Activated naive CD4-positive, alpha-beta T cell treated with anti-CD3 and anti-CD28 coated beads, Interleukin-2, amount 10 ng/mL, durations not matched to agents 7 days and 5 days (primary cell): ENCODE measurements at regions not wholly inside any gene's neighbourhood (a gene's known extent, or its start where the extent isn't known, plus 50 kb on each side); places are given as distances from the start of the nearest gene placed in this dataset.
"Not testable (repeated sequence)": the region's sequence is repeated elsewhere in the genome, so short reads cannot be mapped to it uniquely, and the experiment has no call there.

Experiments
- CTCF ChIA-PET: fragments of 350-600 bp; sonication (Branson Sonifier 250); formaldehyde crosslinking; loops from one replicate; lab custom pipeline; 2021; ENCODE audit warnings: antibody characterized with exemption; lab: Charles Lee
- DNase-seq: peaks from one replicate; pipeline ENCODE4 v3.0.0-alpha.2; 2020
- H3K27ac Mint-ChIP-seq: one replicate; pipeline ENCODE4 v1.8.0; 2021; ENCODE audit warnings: mild to moderate bottlenecking, moderate library complexity, mixed read lengths
- H3K27me3 Mint-ChIP-seq: one replicate; pipeline ENCODE4 v1.8.0; 2021; ENCODE audit warnings: mild to moderate bottlenecking, mixed read lengths
- H3K36me3 Mint-ChIP-seq: one replicate; pipeline ENCODE4 v1.8.0; 2021; ENCODE audit warnings: mixed read lengths
- H3K4me1 Mint-ChIP-seq: one replicate; pipeline ENCODE4 v1.8.0; 2021; ENCODE audit warnings: mixed read lengths
- H3K4me3 Mint-ChIP-seq: one replicate; pipeline ENCODE4 v1.8.0; 2021; ENCODE audit warnings: mild to moderate bottlenecking, moderate library complexity, mixed read lengths
- H3K9me3 Mint-ChIP-seq: one replicate; pipeline ENCODE4 v1.8.0; 2021; ENCODE audit warnings: mixed read lengths

- Mint-ChIP-seq H3K9me3 (no peaks in the 10 kb centered on the region), H3K4me1 (no peaks in the 10 kb centered on the region), H3K27me3 (no peaks in the 10 kb centered on the region), H3K36me3 (no peaks in the 10 kb centered on the region), H3K4me3 (no peak overlapping the region), H3K27ac (no peak overlapping the region)
- no peak for DNase-seq
- CTCF ChIA-PET = no interaction called here
Measured at GRCh38 chr5:67644221-67644920, 447.8 kb upstream of the CD180 start.

- no peak overlapping the region for H3K4me3 Mint-ChIP-seq
- H3K27me3 Mint-ChIP-seq = no peaks in the 10 kb centered on the region
- CTCF ChIA-PET = no interaction called here
- H3K36me3 Mint-ChIP-seq = no peaks in the 10 kb centered on the region
- no peaks in the 10 kb centered on the region for H3K4me1 Mint-ChIP-seq
- no peak overlapping the region for H3K27ac Mint-ChIP-seq
- H3K9me3 Mint-ChIP-seq = no peaks in the 10 kb centered on the region
- no peak for DNase-seq
Measured at GRCh38 chr5:67643536-67643935, 446.9 kb upstream of the CD180 start.

- no peaks in the 10 kb centered on the region for H3K36me3 Mint-ChIP-seq
- H3K27me3 Mint-ChIP-seq = peaks cover 6% of the 10 kb centered on the region
- H3K4me1 Mint-ChIP-seq = no peaks in the 10 kb centered on the region
- H3K4me3 Mint-ChIP-seq = no peak overlapping the region
- CTCF ChIA-PET = no interaction called here
- H3K27ac Mint-ChIP-seq = no peak overlapping the region
- no peak for DNase-seq
- H3K9me3 Mint-ChIP-seq = no peaks in the 10 kb centered on the region
Measured at GRCh38 chr5:67639976-67640375, 443.4 kb upstream of the CD180 start.

- Mint-ChIP-seq H3K27ac (no peak overlapping the region), H3K27me3 (peaks cover 6% of the 10 kb centered on the region), H3K4me3 (no peak overlapping the region), H3K4me1 (no peaks in the 10 kb centered on the region), H3K9me3 (no peaks in the 10 kb centered on the region), H3K36me3 (no peaks in the 10 kb centered on the region)
- CTCF ChIA-PET = no interaction called here
- DNase-seq = no peak
Measured at GRCh38 chr5:67639313-67639712, 442.7 kb upstream of the CD180 start.

- CTCF ChIA-PET = no interaction called here
- no peaks in the 10 kb centered on the region for H3K9me3 Mint-ChIP-seq
- H3K4me1 Mint-ChIP-seq = no peaks in the 10 kb centered on the region
- DNase-seq = no peak
- H3K27ac Mint-ChIP-seq = no peak overlapping the region
- H3K36me3 Mint-ChIP-seq = no peaks in the 10 kb centered on the region
- H3K4me3 Mint-ChIP-seq = no peak overlapping the region
- H3K27me3 Mint-ChIP-seq = peaks cover 6% of the 10 kb centered on the region
Measured at GRCh38 chr5:67636850-67637524, 440.4 kb upstream of the CD180 start.

GRCh38 chr5:67636091-67636490, 439.5 kb upstream of the CD180 start:
- CTCF ChIA-PET = no interaction called here
- Mint-ChIP-seq H3K36me3 (no peaks in the 10 kb centered on the region), H3K27me3 (peaks cover 6% of the 10 kb centered on the region), H3K9me3 (no peaks in the 10 kb centered on the region), H3K4me3 (no peak overlapping the region), H3K4me1 (no peaks in the 10 kb centered on the region), H3K27ac (no peak overlapping the region)
- DNase-seq = no peak

- H3K4me1 Mint-ChIP-seq, H3K4me3 Mint-ChIP-seq, DNase-seq, H3K9me3 Mint-ChIP-seq, H3K27me3 Mint-ChIP-seq, H3K36me3 Mint-ChIP-seq, CTCF ChIA-PET, H3K27ac Mint-ChIP-seq: not testable (repeated sequence)
Measured at GRCh38 chr5:67627079-67627478, 430.5 kb upstream of the CD180 start.

- H3K27ac Mint-ChIP-seq = no peak overlapping the region
- no peaks in the 10 kb centered on the region for H3K27me3 Mint-ChIP-seq
- H3K4me3 Mint-ChIP-seq = no peak overlapping the region
- CTCF ChIA-PET = no interaction called here
- H3K9me3 Mint-ChIP-seq = no peaks in the 10 kb centered on the region
- no peaks in the 10 kb centered on the region for H3K4me1 Mint-ChIP-seq
- DNase-seq = no peak
- H3K36me3 Mint-ChIP-seq = no peaks in the 10 kb centered on the region
Measured at GRCh38 chr5:67623078-67623477, 426.5 kb upstream of the CD180 start.

- CTCF ChIA-PET = no interaction called here
- Mint-ChIP-seq H3K4me3 (no peak overlapping the region), H3K9me3 (no peaks in the 10 kb centered on the region)
Measured at GRCh38 chr5:67620424-67621397, 424.1 kb upstream of the CD180 start.

GRCh38 chr5:67619636-67620035, 423.0 kb upstream of the CD180 start:
- no peaks in the 10 kb centered on the region for H3K27me3 Mint-ChIP-seq
- no peaks in the 10 kb centered on the region for H3K4me1 Mint-ChIP-seq
- H3K36me3 Mint-ChIP-seq = no peaks in the 10 kb centered on the region
- no peak overlapping the region for H3K4me3 Mint-ChIP-seq
- no peaks in the 10 kb centered on the region for H3K9me3 Mint-ChIP-seq
- no peak for DNase-seq
- H3K27ac Mint-ChIP-seq = no peak overlapping the region
- CTCF ChIA-PET = no interaction called here

More at GRCh38 chr5:67620424-67621397, 424.1 kb upstream of the CD180 start:
- Mint-ChIP-seq H3K4me1 (no peaks in the 10 kb centered on the region), H3K27me3 (no peaks in the 10 kb centered on the region), H3K27ac (no peak overlapping the region), H3K36me3 (no peaks in the 10 kb centered on the region)
- no peak for DNase-seq

GRCh38 chr5:67619235-67619634, 422.6 kb upstream of the CD180 start:
- Mint-ChIP-seq H3K36me3 (no peaks in the 10 kb centered on the region), H3K4me1 (no peaks in the 10 kb centered on the region), H3K27me3 (no peaks in the 10 kb centered on the region), H3K9me3 (no peaks in the 10 kb centered on the region), H3K27ac (no peak overlapping the region), H3K4me3 (no peak overlapping the region)
- CTCF ChIA-PET = no interaction called here
- no peak for DNase-seq

- H3K36me3 Mint-ChIP-seq = no peaks in the 10 kb centered on the region
- CTCF ChIA-PET = no interaction called here
- no peaks in the 10 kb centered on the region for H3K4me1 Mint-ChIP-seq
- no peaks in the 10 kb centered on the region for H3K9me3 Mint-ChIP-seq
- H3K27me3 Mint-ChIP-seq = no peaks in the 10 kb centered on the region
- no peak for DNase-seq
- no peak overlapping the region for H3K4me3 Mint-ChIP-seq
- no peak overlapping the region for H3K27ac Mint-ChIP-seq
Measured at GRCh38 chr5:67617051-67617450, 420.5 kb upstream of the CD180 start.

GRCh38 chr5:67612961-67613360, 416.4 kb upstream of the CD180 start:
- CTCF ChIA-PET = no interaction called here
- Mint-ChIP-seq H3K4me1 (no peaks in the 10 kb centered on the region), H3K9me3 (no peaks in the 10 kb centered on the region), H3K27ac (no peak overlapping the region), H3K36me3 (no peaks in the 10 kb centered on the region), H3K4me3 (no peak overlapping the region), H3K27me3 (peaks cover 4% of the 10 kb centered on the region)
- DNase-seq = no peak

GRCh38 chr5:67610186-67610912, 413.8 kb upstream of the CD180 start:
- Mint-ChIP-seq H3K9me3 (no peaks in the 10 kb centered on the region), H3K4me1 (no peaks in the 10 kb centered on the region), H3K4me3 (no peak overlapping the region), H3K36me3 (no peaks in the 10 kb centered on the region), H3K27ac (no peak overlapping the region), H3K27me3 (peaks cover 4% of the 10 kb centered on the region)
- no peak for DNase-seq
- CTCF ChIA-PET = no interaction called here
